ENCODE measurements at regions not wholly inside any gene's neighbourhood (a gene's known extent, or its start where the extent isn't known, plus 50 kb on each side); places are given as distances from the start of the nearest gene placed in this dataset.

DNA sequence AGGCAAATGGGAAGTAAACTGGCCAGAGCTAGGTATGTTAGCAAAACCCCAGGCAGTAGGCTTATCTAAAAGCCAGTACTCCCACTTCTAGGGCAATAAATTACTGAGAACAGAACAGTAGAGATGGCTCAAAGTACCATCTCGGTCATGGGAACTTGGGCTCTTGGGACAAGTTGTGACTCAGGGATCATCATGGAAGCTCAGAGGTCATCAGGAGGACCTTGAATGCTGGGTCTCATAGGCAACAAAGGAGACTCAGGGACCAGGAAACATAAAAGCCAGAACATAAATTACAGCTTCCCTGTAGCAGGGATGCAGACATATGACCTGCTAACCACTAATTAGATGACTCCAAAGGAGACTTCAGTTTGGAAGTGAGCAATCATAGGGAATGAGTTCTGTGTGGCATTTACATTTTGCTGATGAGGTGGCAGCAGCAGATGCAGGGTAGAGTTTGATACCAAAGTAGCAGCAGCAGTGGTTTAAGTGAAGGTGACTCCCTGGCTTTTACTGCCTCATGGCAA lies 97.6 kb upstream of the SCAF11 start:
- TF ChIP-seq, protein P1, sequence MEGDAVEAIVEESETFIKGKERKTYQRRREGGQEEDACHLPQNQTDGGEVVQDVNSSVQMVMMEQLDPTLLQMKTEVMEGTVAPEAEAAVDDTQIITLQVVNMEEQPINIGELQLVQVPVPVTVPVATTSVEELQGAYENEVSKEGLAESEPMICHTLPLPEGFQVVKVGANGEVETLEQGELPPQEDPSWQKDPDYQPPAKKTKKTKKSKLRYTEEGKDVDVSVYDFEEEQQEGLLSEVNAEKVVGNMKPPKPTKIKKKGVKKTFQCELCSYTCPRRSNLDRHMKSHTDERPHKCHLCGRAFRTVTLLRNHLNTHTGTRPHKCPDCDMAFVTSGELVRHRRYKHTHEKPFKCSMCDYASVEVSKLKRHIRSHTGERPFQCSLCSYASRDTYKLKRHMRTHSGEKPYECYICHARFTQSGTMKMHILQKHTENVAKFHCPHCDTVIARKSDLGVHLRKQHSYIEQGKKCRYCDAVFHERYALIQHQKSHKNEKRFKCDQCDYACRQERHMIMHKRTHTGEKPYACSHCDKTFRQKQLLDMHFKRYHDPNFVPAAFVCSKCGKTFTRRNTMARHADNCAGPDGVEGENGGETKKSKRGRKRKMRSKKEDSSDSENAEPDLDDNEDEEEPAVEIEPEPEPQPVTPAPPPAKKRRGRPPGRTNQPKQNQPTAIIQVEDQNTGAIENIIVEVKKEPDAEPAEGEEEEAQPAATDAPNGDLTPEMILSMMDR (IDR thresholded peaks at IDR 0.05; ENCODE audit: insufficient read depth, low read length, poor library complexity, severe bottlenecking) = no peak
- no peak for TF ChIP-seq EZH2phosphoT487 (conservative IDR thresholded peaks at IDR 0.05; ENCODE audit: low read length)
